Neural cell (in vitro differentiated cells): ENCODE measurements at regions not wholly inside any gene's neighbourhood (a gene's known extent, or its start where the extent isn't known, plus 50 kb on each side); places are given as distances from the start of the nearest gene placed in this dataset.
"Not testable (repeated sequence)": the region's sequence is repeated elsewhere in the genome, so short reads cannot be mapped to it uniquely, and the experiment has no call there.

Experiments used
- H2AFZ ChIP-seq: fragments of 200-600, 300-800 bp; sonication (generic), shearing (Covaris generic); 2 replicates; pipeline ENCODE4 v1.6.0; 2014; ENCODE audit warnings: low read depth, mild to moderate bottlenecking, antibody characterized with exemption, low read length, moderate library complexity
- H3F3A ChIP-seq: fragments of 200-600 bp; shearing (Covaris generic); 2 replicates; pipeline ENCODE4 v1.6.1; 2016; ENCODE audit warnings: mild to moderate bottlenecking, moderate library complexity, mixed read lengths, antibody characterized with exemption, low read length; ENCODE audit not compliant: insufficient read depth, poor library complexity, severe bottlenecking
- H3K27ac ChIP-seq: fragments of 200-600, 300-800 bp; sonication (generic), shearing (Covaris generic); 2 replicates; pipeline ENCODE4 v1.5.1; 2014; ENCODE audit warnings: mild to moderate bottlenecking, low read length, moderate library complexity
- H3K27me3 ChIP-seq: fragments of 300-800, 200-600 bp; sonication (generic), shearing (Covaris generic); 2 replicates; pipeline ENCODE4 v1.6.0; 2014; ENCODE audit warnings: mild to moderate bottlenecking, low read depth, low read length, moderate library complexity; ENCODE audit not compliant: insufficient read depth
- H3K36me3 ChIP-seq: fragments of 300-800, 200-600 bp; sonication (generic), shearing (Covaris generic); 2 replicates; pipeline ENCODE4 v1.5.1; 2014; ENCODE audit warnings: mild to moderate bottlenecking, antibody characterized with exemption, low read length, moderate library complexity; ENCODE audit not compliant: insufficient read depth
- H3K4me2 ChIP-seq: fragments of 300-800, 200-600 bp; sonication (generic), shearing (Covaris generic); 2 replicates; pipeline ENCODE4 v1.6.0; 2014; ENCODE audit warnings: mild to moderate bottlenecking, low read length
- H3K4me3 ChIP-seq: fragments of 300-800, 200-600 bp; sonication (generic), shearing (Covaris generic); 2 replicates; pipeline ENCODE4 v1.5.1; 2014; ENCODE audit warnings: mild to moderate bottlenecking, low read length, moderate library complexity
- H3K79me2 ChIP-seq: fragments of 200-600 bp; shearing (Covaris generic); replicated peaks from 2 replicates; pipeline ENCODE4 v1.6.0; 2014; ENCODE audit warnings: mild to moderate bottlenecking, low read length, moderate library complexity; ENCODE audit not compliant: insufficient read depth
- H3K9ac ChIP-seq: fragments of 300-800, 200-600 bp; sonication (generic), shearing (Covaris generic); 2 replicates; pipeline ENCODE4 v1.6.1; 2016; ENCODE audit warnings: mild to moderate bottlenecking, low read length, mixed read lengths
- H3K9me2 ChIP-seq: fragments of 200-600 bp; shearing (Covaris generic); 2 replicates; pipeline ENCODE4 v1.6.1; 2016; ENCODE audit warnings: mild to moderate bottlenecking, low read length, mixed read lengths; ENCODE audit not compliant: insufficient read depth
- H3K9me3 ChIP-seq: fragments of 200-600, 300-800 bp; sonication (generic), shearing (Covaris generic); 2 replicates; pipeline ENCODE4 v1.6.1; 2016; ENCODE audit warnings: mild to moderate bottlenecking, mixed run types, low read length, moderate library complexity, mixed read lengths
- H4K20me1 ChIP-seq: fragments of 200-600 bp; shearing (Covaris generic); 2 replicates; pipeline ENCODE4 v1.6.1; 2016; ENCODE audit warnings: mild to moderate bottlenecking, mixed run types; ENCODE audit not compliant: insufficient read depth
- CTCF ChIP-seq: fragments of 450-650 bp; IDR thresholded peaks from 2 replicates; pipeline ENCODE4 v1.5.1; 2014; ENCODE audit warnings: antibody characterized with exemption, mild to moderate bottlenecking, moderate library complexity; ENCODE audit not compliant: poor library complexity, severe bottlenecking
- EP300 ChIP-seq: fragments of 450-650 bp; conservative IDR thresholded peaks from 2 replicates; pipeline ENCODE4 v1.6.1; 2014; ENCODE audit warnings: antibody characterized with exemption, mild to moderate bottlenecking, moderate library complexity; ENCODE audit not compliant: poor library complexity, severe bottlenecking
- EZH2 ChIP-seq: fragments of 200-600, 300-800 bp; shearing (Covaris generic), sonication (generic); IDR thresholded peaks from 2 replicates; pipeline ENCODE4 v1.6.1; 2014; ENCODE audit warnings: antibody characterized with exemption, low read length, borderline replicate concordance, mild to moderate bottlenecking; ENCODE audit not compliant: insufficient read depth, poor library complexity, severe bottlenecking
- MXI1 ChIP-seq: fragments of 450-650 bp; conservative IDR thresholded peaks from 2 replicates; pipeline ENCODE4 v1.6.1; 2014; ENCODE audit warnings: antibody characterized with exemption, mild to moderate bottlenecking; ENCODE audit not compliant: poor library complexity, severe bottlenecking
- POLR2AphosphoS5 ChIP-seq: IDR thresholded peaks from 2 replicates; pipeline ENCODE4 v1.6.1; 2012
- RAD21 ChIP-seq: fragments of 450-650 bp; conservative IDR thresholded peaks from 2 replicates; pipeline ENCODE4 v1.6.1; 2014; ENCODE audit warnings: antibody characterized with exemption, mild to moderate bottlenecking, moderate library complexity
- SMC3 ChIP-seq: fragments of 450-650 bp; conservative IDR thresholded peaks from 2 replicates; pipeline ENCODE4 v1.6.1; 2014; ENCODE audit warnings: antibody characterized with exemption, mild to moderate bottlenecking, moderate library complexity; ENCODE audit not compliant: poor library complexity
- TAF1 ChIP-seq: IDR thresholded peaks from 2 replicates; pipeline ENCODE4 v1.6.1; 2012; ENCODE audit warnings: low read depth
- TF ChIP-seq, protein P1 (sequence below): IDR thresholded peaks from 2 replicates; pipeline ENCODE4 v1.6.1; 2012; ENCODE audit warnings: borderline replicate concordance

- no peak overlapping the region for H3K4me2 ChIP-seq
- no peaks in the 10 kb centered on the region for H3K79me2 ChIP-seq
- H3K9me2 ChIP-seq: no peaks in the 10 kb centered on the region
- H3K9ac ChIP-seq: no peak overlapping the region
- H3K4me3 ChIP-seq: no peak overlapping the region
- no peak overlapping the region for H2AFZ ChIP-seq
- no peaks in the 10 kb centered on the region for H3K36me3 ChIP-seq
- H3K27me3 ChIP-seq: no peaks in the 10 kb centered on the region
- H3F3A ChIP-seq: no peaks in the 10 kb centered on the region
- no peak overlapping the region for H3K27ac ChIP-seq
- TF ChIP-seq MXI1: no peak
- no peak for TF ChIP-seq RAD21
- TF ChIP-seq CTCF: no peak
- TF ChIP-seq EP300: no peak
- TF ChIP-seq SMC3: no peak
- H3K9me3 ChIP-seq: no peaks in the 10 kb centered on the region
- no peaks in the 10 kb centered on the region for H4K20me1 ChIP-seq
Observed at GRCh38 chr7:29641651-29642050, 78.0 kb downstream of the PRR15 start.

DNA sequence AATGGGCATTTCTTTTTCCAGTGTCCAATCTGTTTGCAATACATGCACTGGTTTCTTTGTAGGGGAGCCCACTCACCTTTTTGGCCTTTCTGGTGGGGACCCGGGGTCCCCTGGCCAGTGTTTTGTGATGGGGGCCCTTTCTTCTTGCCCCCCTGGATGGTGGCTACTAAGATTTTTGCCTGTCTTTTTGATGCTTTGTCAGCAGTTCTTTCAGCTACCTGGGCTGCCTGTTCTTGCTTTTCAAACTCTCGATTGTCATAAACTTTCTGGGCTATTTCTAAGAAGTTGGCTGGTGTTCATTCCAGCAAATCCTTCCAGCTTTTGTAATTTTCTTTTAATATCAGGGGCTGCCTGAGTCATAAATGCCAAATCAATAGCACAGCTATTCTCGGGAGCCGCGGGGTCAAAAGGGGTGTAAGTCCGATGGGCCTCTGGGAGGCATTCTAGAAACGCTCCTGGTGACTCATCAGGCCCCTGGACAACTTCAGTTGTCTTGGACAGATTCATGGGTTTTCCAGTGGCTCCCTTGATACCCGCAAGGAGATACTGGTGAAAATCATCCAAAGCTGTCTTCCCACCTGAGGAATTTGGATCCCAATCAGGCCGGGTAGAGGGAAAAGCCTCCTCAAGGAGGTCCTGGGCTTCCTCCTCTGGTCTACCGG, 79.0 kb downstream of the PRR15 start:
- Histone ChIP-seq H3K36me3 (no peaks in the 10 kb centered on the region), H3K27ac (no peak overlapping the region), H3F3A (no peaks in the 10 kb centered on the region), H3K27me3 (no peaks in the 10 kb centered on the region), H3K4me2 (no peak overlapping the region), H3K9me2 (no peaks in the 10 kb centered on the region), H3K9ac (no peak overlapping the region), H4K20me1 (no peaks in the 10 kb centered on the region), H3K79me2 (no peaks in the 10 kb centered on the region), H3K9me3 (no peaks in the 10 kb centered on the region), H3K4me3 (no peak overlapping the region), H2AFZ (no peak overlapping the region)
- TF ChIP-seq EZH2 (no peak), MXI1 (no peak), CTCF (no peak), EP300 (no peak), SMC3 (no peak), POLR2AphosphoS5 (no peak), RAD21 (no peak), TAF1 (no peak)
- TF ChIP-seq, protein P1, sequence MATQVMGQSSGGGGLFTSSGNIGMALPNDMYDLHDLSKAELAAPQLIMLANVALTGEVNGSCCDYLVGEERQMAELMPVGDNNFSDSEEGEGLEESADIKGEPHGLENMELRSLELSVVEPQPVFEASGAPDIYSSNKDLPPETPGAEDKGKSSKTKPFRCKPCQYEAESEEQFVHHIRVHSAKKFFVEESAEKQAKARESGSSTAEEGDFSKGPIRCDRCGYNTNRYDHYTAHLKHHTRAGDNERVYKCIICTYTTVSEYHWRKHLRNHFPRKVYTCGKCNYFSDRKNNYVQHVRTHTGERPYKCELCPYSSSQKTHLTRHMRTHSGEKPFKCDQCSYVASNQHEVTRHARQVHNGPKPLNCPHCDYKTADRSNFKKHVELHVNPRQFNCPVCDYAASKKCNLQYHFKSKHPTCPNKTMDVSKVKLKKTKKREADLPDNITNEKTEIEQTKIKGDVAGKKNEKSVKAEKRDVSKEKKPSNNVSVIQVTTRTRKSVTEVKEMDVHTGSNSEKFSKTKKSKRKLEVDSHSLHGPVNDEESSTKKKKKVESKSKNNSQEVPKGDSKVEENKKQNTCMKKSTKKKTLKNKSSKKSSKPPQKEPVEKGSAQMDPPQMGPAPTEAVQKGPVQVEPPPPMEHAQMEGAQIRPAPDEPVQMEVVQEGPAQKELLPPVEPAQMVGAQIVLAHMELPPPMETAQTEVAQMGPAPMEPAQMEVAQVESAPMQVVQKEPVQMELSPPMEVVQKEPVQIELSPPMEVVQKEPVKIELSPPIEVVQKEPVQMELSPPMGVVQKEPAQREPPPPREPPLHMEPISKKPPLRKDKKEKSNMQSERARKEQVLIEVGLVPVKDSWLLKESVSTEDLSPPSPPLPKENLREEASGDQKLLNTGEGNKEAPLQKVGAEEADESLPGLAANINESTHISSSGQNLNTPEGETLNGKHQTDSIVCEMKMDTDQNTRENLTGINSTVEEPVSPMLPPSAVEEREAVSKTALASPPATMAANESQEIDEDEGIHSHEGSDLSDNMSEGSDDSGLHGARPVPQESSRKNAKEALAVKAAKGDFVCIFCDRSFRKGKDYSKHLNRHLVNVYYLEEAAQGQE: no peak

DNA sequence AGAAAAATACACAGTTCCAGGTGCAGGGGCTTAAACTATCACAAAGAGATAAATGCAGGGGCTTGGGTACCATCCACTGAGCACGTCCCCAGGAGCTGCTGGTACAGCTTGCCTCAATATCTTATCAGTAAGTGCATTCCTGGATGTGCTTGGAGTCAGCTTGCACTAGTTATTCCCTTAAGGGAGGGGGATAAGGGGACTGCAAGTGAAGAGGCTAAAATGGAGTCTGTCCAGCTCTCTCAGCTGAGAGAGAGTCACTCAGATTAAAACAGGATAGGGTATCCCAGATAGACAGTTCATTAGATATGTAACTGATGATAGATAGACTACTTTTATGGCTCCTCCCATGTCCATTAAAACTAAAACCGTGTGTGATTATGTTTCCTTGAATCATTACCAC, 82.5 kb downstream of the PRR15 start:
- not testable (repeated sequence) for H3K4me2 ChIP-seq, H4K20me1 ChIP-seq, H3K27ac ChIP-seq, H3F3A ChIP-seq, H3K4me3 ChIP-seq, H3K9me3 ChIP-seq, H3K9ac ChIP-seq, H2AFZ ChIP-seq, H3K9me2 ChIP-seq, H3K36me3 ChIP-seq, H3K27me3 ChIP-seq, H3K79me2 ChIP-seq
